ENCODE measurements at regions not wholly inside any gene's neighbourhood (a gene's known extent, or its start where the extent isn't known, plus 50 kb on each side); places are given as distances from the start of the nearest gene placed in this dataset.

DNA sequence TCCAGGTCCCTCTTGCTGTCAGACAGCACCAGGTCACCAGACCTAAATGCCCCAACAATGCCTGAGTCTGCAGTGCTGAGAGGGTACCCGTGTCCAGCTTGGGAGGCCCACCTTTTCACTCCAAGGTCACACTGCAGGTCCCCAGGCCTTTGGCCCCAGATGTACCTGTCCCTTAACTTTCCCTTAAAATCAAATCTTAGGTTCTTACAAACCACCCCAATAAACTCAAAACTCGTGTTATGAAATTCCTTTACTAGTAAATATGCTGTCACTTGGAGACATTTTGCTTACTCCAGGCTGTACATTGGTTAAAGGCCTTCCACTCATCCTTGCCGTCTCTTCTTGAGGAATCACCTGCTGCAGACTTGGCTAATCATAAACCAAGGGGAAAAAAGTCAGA, 165.7 kb upstream of the RREB1 start:
- Mint-ChIP-seq H3K27ac (no peak overlapping the region), H3K4me1 (peaks cover 7 to 20% of the 10 kb centered on the region in 2 experiments), H3K4me3 (no peak overlapping the region), H3K9me3 (no peaks in the 10 kb centered on the region), H3K27me3 (ENCODE audit: low read depth) (peaks cover 3% of the 10 kb centered on the region; the same call in 1 of the 2 replicates), H3K36me3 (ENCODE audit: insufficient read depth in 1 of 3, low read depth in 3 of 3) (no peaks in the 10 kb centered on the region; a peak in 1 of 7 replicates)
- Histone ChIP-seq H2BK5ac (ENCODE audit: insufficient read length, low read length) (no peak overlapping the region), H3K9me3 (ENCODE audit: control insufficient read depth, low read depth, low read length) (no peaks in the 10 kb centered on the region), H4K91ac (ENCODE audit: insufficient read length, low read depth, low read length) (no peak overlapping the region), H3K79me2 (ENCODE audit: insufficient read depth, low read length) (no peaks in the 10 kb centered on the region), H4K5ac (ENCODE audit: insufficient read length, low read depth, low read length) (no peak overlapping the region), H3K18ac (ENCODE audit: insufficient read length, low read depth, low read length) (no peak overlapping the region), H2BK12ac (ENCODE audit: insufficient read length, low read depth, low read length) (no peak overlapping the region), H3K27ac (ENCODE audit: insufficient read length, low read depth, low read length) (no peak overlapping the region), H3K23ac (ENCODE audit: insufficient read length, low read depth, low read length) (no peak overlapping the region), H3K27me3 (ENCODE audit: insufficient read depth, low read length) (no peaks in the 10 kb centered on the region), H2AK5ac (ENCODE audit: insufficient read length, low read length) (no peak overlapping the region), H4K8ac (replicated peaks; ENCODE audit: insufficient read length, low read depth, low read length) (no peak overlapping the region), H2BK20ac (ENCODE audit: low read depth, low read length, poor library complexity, severe bottlenecking) (no peak overlapping the region), H2BK120ac (ENCODE audit: low read depth, low read length, poor library complexity, severe bottlenecking) (no peak overlapping the region), H3K4me1 (ENCODE audit: insufficient read depth, low read length) (no peaks in the 10 kb centered on the region), H3K4ac (ENCODE audit: low read depth, low read length) (no peak overlapping the region), H3T11ph (ENCODE audit: low read length) (no peak overlapping the region), H4K20me1 (ENCODE audit: control insufficient read depth, insufficient read depth, insufficient read length) (no peaks in the 10 kb centered on the region), H3K4me2 (ENCODE audit: insufficient read depth, insufficient read length, low read length) (no peak overlapping the region), H3K79me1 (ENCODE audit: insufficient read depth, low read depth, low read length, poor library complexity, severe bottlenecking) (no peaks in the 10 kb centered on the region), H3K14ac (ENCODE audit: insufficient read depth, low read length) (no peak overlapping the region), H3K9ac (ENCODE audit: extremely low read depth, insufficient read length, low read length) (no peak overlapping the region), H2BK15ac (ENCODE audit: low read depth, low read length) (no peak overlapping the region), H3K56ac (ENCODE audit: insufficient read length, low read depth, low read length) (no peak overlapping the region), H3K23me2 (ENCODE audit: insufficient read length, low read depth, low read length, poor library complexity, severe bottlenecking) (no peaks in the 10 kb centered on the region), H2AFZ (ENCODE audit: low read length) (no peak overlapping the region)
- TF ChIP-seq, protein P1, sequence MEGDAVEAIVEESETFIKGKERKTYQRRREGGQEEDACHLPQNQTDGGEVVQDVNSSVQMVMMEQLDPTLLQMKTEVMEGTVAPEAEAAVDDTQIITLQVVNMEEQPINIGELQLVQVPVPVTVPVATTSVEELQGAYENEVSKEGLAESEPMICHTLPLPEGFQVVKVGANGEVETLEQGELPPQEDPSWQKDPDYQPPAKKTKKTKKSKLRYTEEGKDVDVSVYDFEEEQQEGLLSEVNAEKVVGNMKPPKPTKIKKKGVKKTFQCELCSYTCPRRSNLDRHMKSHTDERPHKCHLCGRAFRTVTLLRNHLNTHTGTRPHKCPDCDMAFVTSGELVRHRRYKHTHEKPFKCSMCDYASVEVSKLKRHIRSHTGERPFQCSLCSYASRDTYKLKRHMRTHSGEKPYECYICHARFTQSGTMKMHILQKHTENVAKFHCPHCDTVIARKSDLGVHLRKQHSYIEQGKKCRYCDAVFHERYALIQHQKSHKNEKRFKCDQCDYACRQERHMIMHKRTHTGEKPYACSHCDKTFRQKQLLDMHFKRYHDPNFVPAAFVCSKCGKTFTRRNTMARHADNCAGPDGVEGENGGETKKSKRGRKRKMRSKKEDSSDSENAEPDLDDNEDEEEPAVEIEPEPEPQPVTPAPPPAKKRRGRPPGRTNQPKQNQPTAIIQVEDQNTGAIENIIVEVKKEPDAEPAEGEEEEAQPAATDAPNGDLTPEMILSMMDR (conservative IDR thresholded peaks at IDR 0.05): no peak
- no CpG with 5 or more reads among the region's 3 CpGs for WGBS (ENCODE audit: extremely low coverage, insufficient read length, low lambda C conversion rate)
- no peak for DNase-seq
